GM12878 (cell line): ENCODE measurements at regions not wholly inside any gene's neighbourhood (a gene's known extent, or its start where the extent isn't known, plus 50 kb on each side); places are given as distances from the start of the nearest gene placed in this dataset.

ENCODE experiments used
- ATAC-seq: fragments of 200-7000 bp; cut with Tn5 transposase; 3 replicates; pipeline ENCODE4 v1.9.1; 2020; ENCODE audit warnings: mild to moderate bottlenecking, moderate library complexity
- BruUV-seq: library from RNA; stranded (reverse); fragments of 400-500 nt; replicated peaks from 2 replicates; lab custom pipeline; 2021; lab: Mats Ljungman, UMichigan
- CTCF ChIA-PET: fragments of 300-600 bp; sonication (Branson Sonifier 250); formaldehyde crosslinking; extraction: SDS; loops from one replicate; lab custom pipeline; 2021; ENCODE audit warnings: inconsistent platforms; lab: Yijun Ruan, JAX
- POLR2A ChIA-PET: fragments of 350-600 bp; formaldehyde crosslinking; extraction: SDS; loops from one replicate; lab custom pipeline; 2021; ENCODE audit warnings: inconsistent platforms; lab: Charles Lee
- RAD21 ChIA-PET: fragments of 300-600 bp; sonication (Branson Sonifier 250); formaldehyde crosslinking; loops from one replicate; lab custom pipeline; 2023; ENCODE audit warnings: antibody characterized with exemption; ENCODE audit not compliant: unreplicated experiment; lab: Charles Lee
- SMC1A ChIA-PET: fragments of 300-600 bp; sonication (Branson Sonifier 250); formaldehyde crosslinking; loops from one replicate; lab custom pipeline; 2023; ENCODE audit not compliant: unreplicated experiment, uncharacterized antibody; lab: Charles Lee
- DNase-seq: peaks from one replicate; pipeline ENCODE4 v3.0.0-alpha.2; 2011; ENCODE audit warnings: low read depth, low spot score
- FAIRE-seq: peaks from 3 replicates; lab custom pipeline; 2011; peaks lifted over from hg19 to GRCh38; lab: Jason Lieb, UNC
- H2AFZ ChIP-seq: 2 replicates; pipeline ENCODE4 v1.6.0; 2011; ENCODE audit warnings: low read depth, low read length, control low read depth; ENCODE audit not compliant: control insufficient read depth
- H3K27ac ChIP-seq: 2 replicates; pipeline ENCODE4 v1.5.1; 2011; ENCODE audit warnings: control low read depth; ENCODE audit not compliant: control insufficient read depth, insufficient read depth
- H3K27me3 ChIP-seq, 2 experiments: replicated peaks in 1 of 2; 2 replicates each; pipeline versions ENCODE4 v1.6.0 to v1.6.1; 2011; ENCODE audit warnings: low read length in 1 of 2; ENCODE audit not compliant: control insufficient read depth in 2 of 2, insufficient read depth in 2 of 2
- H3K36me3 ChIP-seq, 2 experiments: 2 replicates each; pipeline ENCODE4 v1.5.1; 2011; ENCODE audit warnings: low read length in 1 of 2; ENCODE audit not compliant: control insufficient read depth in 2 of 2, insufficient read depth in 2 of 2
- H3K4me1 ChIP-seq: 2 replicates; pipeline ENCODE4 v1.6.1; 2011; ENCODE audit warnings: mild to moderate bottlenecking, low read length, moderate library complexity, mixed read lengths; ENCODE audit not compliant: control insufficient read depth, insufficient read depth
- H3K4me2 ChIP-seq: 2 replicates; pipeline ENCODE4 v1.6.0; 2011; ENCODE audit warnings: control low read depth; ENCODE audit not compliant: control insufficient read depth, insufficient read depth
- H3K4me3 ChIP-seq: fragments of 200-600 bp; sonication (generic); 2 replicates; pipeline ENCODE4 v1.5.1; 2016
- H3K79me2 ChIP-seq: 2 replicates; pipeline ENCODE4 v1.6.0; 2011; ENCODE audit warnings: low read length; ENCODE audit not compliant: control insufficient read depth, insufficient read depth
- H3K9ac ChIP-seq: 2 replicates; pipeline ENCODE4 v1.8.0; 2011; ENCODE audit warnings: low read length, control low read depth, mixed read lengths; ENCODE audit not compliant: control insufficient read depth, insufficient read depth
- H3K9me3 ChIP-seq: replicated peaks from 3 replicates; pipeline ENCODE4 v1.5.1; 2011; ENCODE audit warnings: mild to moderate bottlenecking, low read length; ENCODE audit not compliant: control insufficient read depth, insufficient read depth
- H4K20me1 ChIP-seq: 2 replicates; pipeline ENCODE4 v1.6.0; 2011; ENCODE audit not compliant: control insufficient read depth, insufficient read depth
- ASH2L ChIP-seq: fragments of 300-600, 200-600 bp; sonication (generic); IDR thresholded peaks from 2 replicates; pipeline ENCODE4 v1.6.1; 2017; ENCODE audit warnings: low read depth, mild to moderate bottlenecking, borderline replicate concordance
- CEBPZ ChIP-seq: fragments of 150-350 bp; IDR thresholded peaks from 2 replicates; pipeline ENCODE4 v1.6.1; 2016; ENCODE audit warnings: low read depth, low read length
- CREB1 ChIP-seq: IDR thresholded peaks from 2 replicates; pipeline ENCODE4 v1.6.1; 2012; ENCODE audit warnings: low read depth, mild to moderate bottlenecking, inconsistent platforms
- CREM ChIP-seq: IDR thresholded peaks from 2 replicates; pipeline ENCODE4 v1.6.1; 2014; ENCODE audit warnings: antibody characterized with exemption, low read depth
- ESRRA ChIP-seq: IDR thresholded peaks from 2 replicates; pipeline ENCODE4 v1.6.1; 2012; ENCODE audit warnings: mild to moderate bottlenecking, low read length, improper control_type of control experiment
- IKZF1 ChIP-seq: fragments of 450-650 bp; conservative IDR thresholded peaks from 2 replicates; pipeline ENCODE4 v1.6.1; 2017; ENCODE audit warnings: antibody characterized with exemption, mild to moderate bottlenecking
- JUNB ChIP-seq: IDR thresholded peaks from 2 replicates; pipeline ENCODE4 v1.6.1; 2016; ENCODE audit warnings: antibody characterized with exemption, mild to moderate bottlenecking
- MYB ChIP-seq: fragments of 150-350 bp; IDR thresholded peaks from 2 replicates; pipeline ENCODE4 v1.6.1; 2014; ENCODE audit warnings: mild to moderate bottlenecking, low read depth, low read length, borderline replicate concordance
- NFYA ChIP-seq: IDR thresholded peaks from 2 replicates; pipeline ENCODE4 v1.6.1; 2011; ENCODE audit warnings: low read depth, mild to moderate bottlenecking, low read length, improper control_type of control experiment, borderline replicate concordance
- PML ChIP-seq: IDR thresholded peaks from 2 replicates; pipeline ENCODE4 v1.6.1; 2012; ENCODE audit warnings: low read length, inconsistent platforms
- PRDM15 ChIP-seq: fragments of 450-650 bp; formaldehyde crosslinking; IDR thresholded peaks from 2 replicates; pipeline ENCODE4 v1.4.0; 2020; ENCODE audit warnings: mild to moderate bottlenecking, moderate library complexity
- RFX5 ChIP-seq: IDR thresholded peaks from 2 replicates; pipeline ENCODE4 v1.6.1; 2011; ENCODE audit warnings: low read depth, low read length, improper control_type of control experiment
- SREBF2 ChIP-seq: IDR thresholded peaks from 2 replicates; pipeline ENCODE4 v1.6.1; 2012; ENCODE audit warnings: mild to moderate bottlenecking, low read length
- TAF1 ChIP-seq: IDR thresholded peaks from 2 replicates; pipeline ENCODE4 v1.6.1; 2011; ENCODE audit warnings: mild to moderate bottlenecking, low read depth, low read length, borderline replicate concordance
- TBL1XR1 ChIP-seq: IDR thresholded peaks from 2 replicates; pipeline ENCODE4 v1.6.1; 2012; ENCODE audit warnings: low read depth, low read length, improper control_type of control experiment
- ZNF24 ChIP-seq: fragments of 450-650 bp; IDR thresholded peaks from 2 replicates; pipeline ENCODE4 v1.6.1; 2017; ENCODE audit warnings: antibody characterized with exemption, mild to moderate bottlenecking
- ZNF274 ChIP-seq: IDR thresholded peaks from one replicate; pipeline ENCODE4 v1.8.0; 2011; ENCODE audit not compliant: insufficient read length, insufficient read depth
- WGBS: methylation state at CpG from one replicate; pipeline ENCODE4 v1.1.6; 2016; ENCODE audit warnings: low lambda C conversion rate; ENCODE audit not compliant: insufficient replicate concordance, insufficient coverage; ENCODE audit errors: missing lambda C conversion rate; 5-methylcytosine and 5-hydroxymethylcytosine counted together
- in situ Hi-C: fragments of 300-500 bp; cut with MboI; formaldehyde crosslinking; loops from 9 replicates; pipeline ENCODE4 v1.14.3; 2018; ENCODE audit warnings: mixed read lengths
- intact Hi-C: fragments of 100-400 bp; cut with micrococcal nuclease; formaldehyde crosslinking; loops from one replicate; pipeline ENCODE4 v1.14.2; 2022; ENCODE audit not compliant: unreplicated experiment

GRCh38 chr5:18507114-18507513, 872.9 kb downstream of the TAF11L14 start:
- intact Hi-C loops, result no loop called here
- no peak overlapping the region for H3K4me2 ChIP-seq
- ChIA-PET CTCF (no interaction called here), POLR2A (no interaction called here), RAD21 (no interaction called here), SMC1A (no interaction called here)
- no peaks in the 10 kb centered on the region for H3K27me3 ChIP-seq
- H3K9ac ChIP-seq, result no peak overlapping the region
- no TSS peak for BruUV-seq
- in situ Hi-C loops, result no loop called here
- no peaks in the 10 kb centered on the region for H3K9me3 ChIP-seq
- no peaks in the 10 kb centered on the region for H3K36me3 ChIP-seq
- no peaks in the 10 kb centered on the region for H3K79me2 ChIP-seq
- no peaks in the 10 kb centered on the region for H3K4me1 ChIP-seq
- H4K20me1 ChIP-seq, result no peaks in the 10 kb centered on the region
- FAIRE-seq (no peak), DNase-seq (no peak), ATAC-seq (no peak)
- no peak overlapping the region for H3K4me3 ChIP-seq
- H3K27ac ChIP-seq, result no peak overlapping the region
- TF ChIP-seq PRDM15 (CRISPR knock-in tag) (no peak), JUNB (no peak), TAF1 (no peak), TBL1XR1 (no peak), NFYA (no peak), PML (no peak), RFX5 (no peak), CEBPZ (no peak), CREM (no peak), CREB1 (no peak), ASH2L (no peak), ESRRA (no peak), ZNF274 (no peak), MYB (no peak), SREBF2 (no peak), ZNF24 (no peak), IKZF1 (no peak)
- 0% methylated on average over 1 of the region's 1 CpG for WGBS
- no peak overlapping the region for H2AFZ ChIP-seq
